Pancreas (tissue), 10 donors: ENCODE measurements at regions not wholly inside any gene's neighbourhood (a gene's known extent, or its start where the extent isn't known, plus 50 kb on each side); places are given as distances from the start of the nearest gene placed in this dataset.

ENCODE experiments used
- ATAC-seq, 4 donors: fragments of 200-7000 bp; cut with Tn5 transposase; one replicate each; pipeline versions ENCODE4 v1.8.0 to v1.9.1; 2020; ENCODE audit warnings: mild to moderate bottlenecking in 4 of 4, moderate library complexity in 4 of 4
- DNase-seq, 6 donors: peaks; one replicate each; pipeline ENCODE4 v3.0.0-alpha.2; 2020
- FAIRE-seq: peaks from 2 replicates; lab custom pipeline; 2012; peaks lifted over from hg19 to GRCh38; lab: Jason Lieb, UNC
- H3K27ac ChIP-seq, 4 donors: fragments of 200-600 bp; sonication (generic); 1 replicate in 3 of 4; 2 replicates in 1 of 4; pipeline versions ENCODE4 v1.5.0 to v1.8.0; 2020
- H3K27me3 ChIP-seq, 4 donors: fragments of 200-600 bp; one replicate each; pipeline ENCODE4 v1.8.0; 2021
- H3K36me3 ChIP-seq, 3 donors: fragments of 200-600 bp; sonication (generic) in 1 of 3; one replicate each; pipeline versions ENCODE4 v1.5.0 to v1.8.0; 2020 to 2021
- H3K4me1 ChIP-seq, 3 donors: fragments of 200-600 bp; one replicate each; pipeline ENCODE4 v1.8.0; 2021
- H3K4me3 ChIP-seq, 4 donors: fragments of 200-600 bp; sonication (generic) in 2 of 4; one replicate each; pipeline versions ENCODE4 v1.5.0 to v1.8.0; 2020 to 2021
- H3K9me3 ChIP-seq, 4 donors: fragments of 200-600 bp; one replicate each; pipeline ENCODE4 v1.8.0; 2021
- CTCF ChIP-seq, 4 donors: fragments of 200-600 bp; sonication (generic) in 3 of 4; IDR thresholded peaks; one replicate each; pipeline versions ENCODE4 v1.5.0 to v1.8.0; 2021; ENCODE audit warnings: antibody characterized with exemption in 4 of 4
- WGBS, 2 donors: extraction: QIAGEN DNeasy Blood & Tissue Kit; methylation state at CpG; one replicate each; pipeline ENCODE4 v1.1.7; 2013; 5-methylcytosine and 5-hydroxymethylcytosine counted together
- intact Hi-C, 3 donors: fragments of 100-400 bp; cut with DNase I; formaldehyde crosslinking; loops; one replicate each; pipeline versions ENCODE4 v1.11.1 to v1.14.2; 2022
- donor health status: healthy with polysubstance abuse.
- donor health status: DM: no; HTN: no; CAD: no; lungs with moderate emphysema.
- donor health status: DM: no; HTN: no; CAD: no.
- donor health status: control.
- donor health status: control.
- donor health status: Bipolar disorder and iron deficiency.
- donor health status: DM: yes; HTN: yes; CAD: no.
- donor health status: DM: no; HTN: no; CAD: no.
- donor health status: DM: no; HTN: no; CAD: no.
- donor health status: DM: yes; HTN: yes; CAD: no.

GRCh38 chr22:49179886-49180682, 647.6 kb downstream of the BRD1 start:
- Histone ChIP-seq H3K9me3 (no peaks in the 10 kb centered on the region), H3K27ac (no peak overlapping the region), H3K4me3 (no peak overlapping the region), H3K36me3 (no peaks in the 10 kb centered on the region), H3K4me1 (no peaks in the 10 kb centered on the region), H3K27me3 (no peaks in the 10 kb centered on the region)
- TF ChIP-seq CTCF (IDR thresholded peaks at IDR 0.05): no peak
- FAIRE-seq (no peak), DNase-seq (no peak), ATAC-seq (no peak)
- intact Hi-C loops: no loop called here
- 66 to 77% methylated on average over 19 of the region's 19 CpGs for WGBS, 2 donors

- no peaks in the 10 kb centered on the region for H3K4me1 ChIP-seq
- no peak for DNase-seq
- WGBS, 2 donors: 76 to 79% methylated on average over 18 of the region's 18 CpGs
Observed at GRCh38 chr22:49179175-49179574, 648.5 kb downstream of the BRD1 start.

GRCh38 chr22:49178246-49179005, 649.2 kb downstream of the BRD1 start:
- Histone ChIP-seq H3K27me3 (no peaks in the 10 kb centered on the region), H3K36me3 (no peaks in the 10 kb centered on the region), H3K9me3 (no peaks in the 10 kb centered on the region), H3K4me3 (no peak overlapping the region), H3K4me1 (no peaks in the 10 kb centered on the region), H3K27ac (no peak overlapping the region)
- DNase-seq (no peak), FAIRE-seq (no peak), ATAC-seq (no peak)
- no peak for TF ChIP-seq CTCF (IDR thresholded peaks at IDR 0.05)
- WGBS, 2 donors: 65 to 71% methylated on average over 26 of the region's 26 CpGs
- intact Hi-C loops: no loop called here

More at GRCh38 chr22:49179175-49179574, 648.5 kb downstream of the BRD1 start:
- Histone ChIP-seq H3K4me3 (no peak overlapping the region), H3K36me3 (no peaks in the 10 kb centered on the region), H3K27me3 (no peaks in the 10 kb centered on the region), H3K27ac (no peak overlapping the region), H3K9me3 (no peaks in the 10 kb centered on the region)
- ATAC-seq: no peak
- intact Hi-C loops: no loop called here
- no peak for FAIRE-seq
- TF ChIP-seq CTCF (IDR thresholded peaks at IDR 0.05): no peak

- intact Hi-C loops: no loop called here
- FAIRE-seq: no peak
- no peak for ATAC-seq
- no peaks in the 10 kb centered on the region for H3K4me1 ChIP-seq
- H3K9me3 ChIP-seq: no peaks in the 10 kb centered on the region
- no peaks in the 10 kb centered on the region for H3K36me3 ChIP-seq
- no peak overlapping the region for H3K4me3 ChIP-seq
- 58 to 71% methylated on average over 12 of the region's 12 CpGs for WGBS, 2 donors
- no peak for DNase-seq
- TF ChIP-seq CTCF (IDR thresholded peaks at IDR 0.05): no peak
- no peaks in the 10 kb centered on the region for H3K27me3 ChIP-seq
- no peak overlapping the region for H3K27ac ChIP-seq
Observed at GRCh38 chr22:49177666-49178065, 650.0 kb downstream of the BRD1 start.

GRCh38 chr22:49176956-49177355, 650.7 kb downstream of the BRD1 start:
- Histone ChIP-seq H3K4me3 (no peak overlapping the region), H3K4me1 (no peaks in the 10 kb centered on the region), H3K27ac (no peak overlapping the region), H3K36me3 (no peaks in the 10 kb centered on the region), H3K27me3 (no peaks in the 10 kb centered on the region), H3K9me3 (no peaks in the 10 kb centered on the region)
- intact Hi-C loops: no loop called here
- no peak for TF ChIP-seq CTCF (IDR thresholded peaks at IDR 0.05)
- FAIRE-seq (no peak), DNase-seq (no peak), ATAC-seq (no peak)
- 71 to 74% methylated on average over 6 of the region's 6 CpGs for WGBS, 2 donors
